ENCODE measurements at regions not wholly inside any gene's neighbourhood (a gene's known extent, or its start where the extent isn't known, plus 50 kb on each side); places are given as distances from the start of the nearest gene placed in this dataset.

DNA sequence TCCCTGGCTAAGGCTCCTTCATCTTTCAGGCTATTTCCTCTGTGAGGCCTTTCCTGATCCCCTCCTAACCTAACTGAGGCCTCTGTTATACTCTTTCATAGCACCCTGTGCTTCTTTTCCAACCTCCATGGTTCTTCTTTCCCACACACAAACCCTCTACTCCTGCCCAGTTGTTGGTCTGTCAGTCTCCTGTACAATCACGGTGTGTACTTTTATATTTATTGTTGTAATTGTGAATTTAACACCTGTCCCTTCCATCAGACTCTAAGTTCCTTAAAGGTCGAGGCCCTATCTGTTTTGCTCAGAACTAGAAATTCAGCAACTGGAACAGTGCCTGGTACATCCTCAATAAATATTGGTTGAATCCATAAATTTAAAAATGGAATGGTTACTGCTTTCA lies 100.2 kb upstream of the KCNE2 start (continued):
- TF ChIP-seq, protein P1, sequence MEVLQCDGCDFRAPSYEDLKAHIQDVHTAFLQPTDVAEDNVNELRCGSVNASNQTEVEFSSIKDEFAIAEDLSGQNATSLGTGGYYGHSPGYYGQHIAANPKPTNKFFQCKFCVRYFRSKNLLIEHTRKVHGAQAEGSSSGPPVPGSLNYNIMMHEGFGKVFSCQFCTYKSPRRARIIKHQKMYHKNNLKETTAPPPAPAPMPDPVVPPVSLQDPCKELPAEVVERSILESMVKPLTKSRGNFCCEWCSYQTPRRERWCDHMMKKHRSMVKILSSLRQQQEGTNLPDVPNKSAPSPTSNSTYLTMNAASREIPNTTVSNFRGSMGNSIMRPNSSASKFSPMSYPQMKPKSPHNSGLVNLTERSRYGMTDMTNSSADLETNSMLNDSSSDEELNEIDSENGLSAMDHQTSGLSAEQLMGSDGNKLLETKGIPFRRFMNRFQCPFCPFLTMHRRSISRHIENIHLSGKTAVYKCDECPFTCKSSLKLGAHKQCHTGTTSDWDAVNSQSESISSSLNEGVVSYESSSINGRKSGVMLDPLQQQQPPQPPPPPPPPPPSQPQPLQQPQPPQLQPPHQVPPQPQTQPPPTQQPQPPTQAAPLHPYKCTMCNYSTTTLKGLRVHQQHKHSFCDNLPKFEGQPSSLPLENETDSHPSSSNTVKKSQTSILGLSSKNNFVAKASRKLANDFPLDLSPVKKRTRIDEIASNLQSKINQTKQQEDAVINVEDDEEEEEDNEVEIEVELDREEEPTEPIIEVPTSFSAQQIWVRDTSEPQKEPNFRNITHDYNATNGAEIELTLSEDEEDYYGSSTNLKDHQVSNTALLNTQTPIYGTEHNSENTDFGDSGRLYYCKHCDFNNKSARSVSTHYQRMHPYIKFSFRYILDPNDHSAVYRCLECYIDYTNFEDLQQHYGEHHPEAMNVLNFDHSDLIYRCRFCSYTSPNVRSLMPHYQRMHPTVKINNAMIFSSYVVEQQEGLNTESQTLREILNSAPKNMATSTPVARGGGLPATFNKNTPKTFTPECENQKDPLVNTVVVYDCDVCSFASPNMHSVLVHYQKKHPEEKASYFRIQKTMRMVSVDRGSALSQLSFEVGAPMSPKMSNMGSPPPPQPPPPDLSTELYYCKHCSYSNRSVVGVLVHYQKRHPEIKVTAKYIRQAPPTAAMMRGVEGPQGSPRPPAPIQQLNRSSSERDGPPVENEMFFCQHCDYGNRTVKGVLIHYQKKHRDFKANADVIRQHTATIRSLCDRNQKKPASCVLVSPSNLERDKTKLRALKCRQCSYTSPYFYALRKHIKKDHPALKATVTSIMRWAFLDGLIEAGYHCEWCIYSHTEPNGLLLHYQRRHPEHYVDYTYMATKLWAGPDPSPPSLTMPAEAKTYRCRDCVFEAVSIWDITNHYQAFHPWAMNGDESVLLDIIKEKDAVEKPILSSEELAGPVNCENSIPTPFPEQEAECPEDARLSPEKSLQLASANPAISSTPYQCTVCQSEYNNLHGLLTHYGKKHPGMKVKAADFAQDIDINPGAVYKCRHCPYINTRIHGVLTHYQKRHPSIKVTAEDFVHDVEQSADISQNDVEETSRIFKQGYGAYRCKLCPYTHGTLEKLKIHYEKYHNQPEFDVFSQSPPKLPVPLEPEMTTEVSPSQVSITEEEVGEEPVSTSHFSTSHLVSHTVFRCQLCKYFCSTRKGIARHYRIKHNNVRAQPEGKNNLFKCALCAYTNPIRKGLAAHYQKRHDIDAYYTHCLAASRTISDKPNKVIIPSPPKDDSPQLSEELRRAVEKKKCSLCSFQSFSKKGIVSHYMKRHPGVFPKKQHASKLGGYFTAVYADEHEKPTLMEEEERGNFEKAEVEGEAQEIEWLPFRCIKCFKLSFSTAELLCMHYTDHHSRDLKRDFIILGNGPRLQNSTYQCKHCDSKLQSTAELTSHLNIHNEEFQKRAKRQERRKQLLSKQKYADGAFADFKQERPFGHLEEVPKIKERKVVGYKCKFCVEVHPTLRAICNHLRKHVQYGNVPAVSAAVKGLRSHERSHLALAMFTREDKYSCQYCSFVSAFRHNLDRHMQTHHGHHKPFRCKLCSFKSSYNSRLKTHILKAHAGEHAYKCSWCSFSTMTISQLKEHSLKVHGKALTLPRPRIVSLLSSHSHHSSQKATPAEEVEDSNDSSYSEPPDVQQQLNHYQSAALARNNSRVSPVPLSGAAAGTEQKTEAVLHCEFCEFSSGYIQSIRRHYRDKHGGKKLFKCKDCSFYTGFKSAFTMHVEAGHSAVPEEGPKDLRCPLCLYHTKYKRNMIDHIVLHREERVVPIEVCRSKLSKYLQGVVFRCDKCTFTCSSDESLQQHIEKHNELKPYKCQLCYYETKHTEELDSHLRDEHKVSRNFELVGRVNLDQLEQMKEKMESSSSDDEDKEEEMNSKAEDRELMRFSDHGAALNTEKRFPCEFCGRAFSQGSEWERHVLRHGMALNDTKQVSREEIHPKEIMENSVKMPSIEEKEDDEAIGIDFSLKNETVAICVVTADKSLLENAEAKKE (CRISPR knock-in tag; IDR thresholded peaks at IDR 0.05), result no peak
- TF ChIP-seq STAT1 (IDR thresholded peaks at IDR 0.05; ENCODE audit: unreplicated experiment) (no peak), ZNF331 (CRISPR knock-in tag; IDR thresholded peaks at IDR 0.05; ENCODE audit: low read depth) (no peak), EZH2phosphoT487 (IDR thresholded peaks at IDR 0.05; ENCODE audit: unreplicated experiment) (no peak)
- TF ChIP-seq, protein P2, sequence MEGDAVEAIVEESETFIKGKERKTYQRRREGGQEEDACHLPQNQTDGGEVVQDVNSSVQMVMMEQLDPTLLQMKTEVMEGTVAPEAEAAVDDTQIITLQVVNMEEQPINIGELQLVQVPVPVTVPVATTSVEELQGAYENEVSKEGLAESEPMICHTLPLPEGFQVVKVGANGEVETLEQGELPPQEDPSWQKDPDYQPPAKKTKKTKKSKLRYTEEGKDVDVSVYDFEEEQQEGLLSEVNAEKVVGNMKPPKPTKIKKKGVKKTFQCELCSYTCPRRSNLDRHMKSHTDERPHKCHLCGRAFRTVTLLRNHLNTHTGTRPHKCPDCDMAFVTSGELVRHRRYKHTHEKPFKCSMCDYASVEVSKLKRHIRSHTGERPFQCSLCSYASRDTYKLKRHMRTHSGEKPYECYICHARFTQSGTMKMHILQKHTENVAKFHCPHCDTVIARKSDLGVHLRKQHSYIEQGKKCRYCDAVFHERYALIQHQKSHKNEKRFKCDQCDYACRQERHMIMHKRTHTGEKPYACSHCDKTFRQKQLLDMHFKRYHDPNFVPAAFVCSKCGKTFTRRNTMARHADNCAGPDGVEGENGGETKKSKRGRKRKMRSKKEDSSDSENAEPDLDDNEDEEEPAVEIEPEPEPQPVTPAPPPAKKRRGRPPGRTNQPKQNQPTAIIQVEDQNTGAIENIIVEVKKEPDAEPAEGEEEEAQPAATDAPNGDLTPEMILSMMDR (conservative IDR thresholded peaks at IDR 0.05; ENCODE audit: low read depth in 2 of 2), result no peak

DNA sequence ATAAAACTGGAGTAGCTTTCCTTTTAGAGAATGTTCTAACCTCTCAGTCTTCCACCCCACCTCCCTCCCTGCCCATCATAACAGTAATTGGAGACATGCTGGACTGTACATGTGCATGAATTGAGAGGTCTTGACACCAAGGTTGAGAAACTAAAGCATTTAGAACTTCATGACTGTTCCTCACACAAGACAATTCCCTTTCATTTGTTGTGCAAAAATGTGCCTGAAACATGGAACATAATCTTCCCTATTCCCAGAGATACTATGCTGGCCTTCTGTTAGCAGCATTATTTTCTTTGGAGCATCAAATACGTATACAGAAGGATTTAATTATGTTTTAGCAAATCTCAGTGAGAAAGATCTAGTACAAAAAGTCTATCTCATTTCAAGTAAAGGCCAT lies 97.5 kb upstream of the KCNE2 start:
- Mint-ChIP-seq H3K9me3 (no peaks in the 10 kb centered on the region; the same call in 1 of the 3 replicates), H3K27ac (no peak overlapping the region), H3K36me3 (ENCODE audit: low read depth) (peaks cover 4% of the 10 kb centered on the region; the same call in 1 of the 3 replicates), H3K27me3 (ENCODE audit: insufficient read depth, low read depth, poor library complexity) (peaks cover 3% of the 10 kb centered on the region), H3K4me1 (peaks cover 3% of the 10 kb centered on the region; the same call in 2 of the 3 replicates), H3K4me3 (no peak overlapping the region)
- H3F3A ChIP-seq (replicated peaks; ENCODE audit: low read depth), result no peaks in the 10 kb centered on the region
- H3K79me2 ChIP-seq (replicated peaks; ENCODE audit: insufficient read depth), result no peaks in the 10 kb centered on the region
- H3K4me3 ChIP-seq, result no peak overlapping the region
- TF ChIP-seq, protein P3, sequence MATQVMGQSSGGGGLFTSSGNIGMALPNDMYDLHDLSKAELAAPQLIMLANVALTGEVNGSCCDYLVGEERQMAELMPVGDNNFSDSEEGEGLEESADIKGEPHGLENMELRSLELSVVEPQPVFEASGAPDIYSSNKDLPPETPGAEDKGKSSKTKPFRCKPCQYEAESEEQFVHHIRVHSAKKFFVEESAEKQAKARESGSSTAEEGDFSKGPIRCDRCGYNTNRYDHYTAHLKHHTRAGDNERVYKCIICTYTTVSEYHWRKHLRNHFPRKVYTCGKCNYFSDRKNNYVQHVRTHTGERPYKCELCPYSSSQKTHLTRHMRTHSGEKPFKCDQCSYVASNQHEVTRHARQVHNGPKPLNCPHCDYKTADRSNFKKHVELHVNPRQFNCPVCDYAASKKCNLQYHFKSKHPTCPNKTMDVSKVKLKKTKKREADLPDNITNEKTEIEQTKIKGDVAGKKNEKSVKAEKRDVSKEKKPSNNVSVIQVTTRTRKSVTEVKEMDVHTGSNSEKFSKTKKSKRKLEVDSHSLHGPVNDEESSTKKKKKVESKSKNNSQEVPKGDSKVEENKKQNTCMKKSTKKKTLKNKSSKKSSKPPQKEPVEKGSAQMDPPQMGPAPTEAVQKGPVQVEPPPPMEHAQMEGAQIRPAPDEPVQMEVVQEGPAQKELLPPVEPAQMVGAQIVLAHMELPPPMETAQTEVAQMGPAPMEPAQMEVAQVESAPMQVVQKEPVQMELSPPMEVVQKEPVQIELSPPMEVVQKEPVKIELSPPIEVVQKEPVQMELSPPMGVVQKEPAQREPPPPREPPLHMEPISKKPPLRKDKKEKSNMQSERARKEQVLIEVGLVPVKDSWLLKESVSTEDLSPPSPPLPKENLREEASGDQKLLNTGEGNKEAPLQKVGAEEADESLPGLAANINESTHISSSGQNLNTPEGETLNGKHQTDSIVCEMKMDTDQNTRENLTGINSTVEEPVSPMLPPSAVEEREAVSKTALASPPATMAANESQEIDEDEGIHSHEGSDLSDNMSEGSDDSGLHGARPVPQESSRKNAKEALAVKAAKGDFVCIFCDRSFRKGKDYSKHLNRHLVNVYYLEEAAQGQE (IDR thresholded peaks at IDR 0.05; ENCODE audit: unreplicated experiment), result no peak
- no peak for TF ChIP-seq CREB1 (CRISPR knock-in tag; IDR thresholded peaks at IDR 0.05; ENCODE audit: low read depth)
- no peaks in the 10 kb centered on the region for H3K4me1 ChIP-seq (ENCODE audit: insufficient read depth)
- H3K9me2 ChIP-seq (ENCODE audit: insufficient read depth), result no peaks in the 10 kb centered on the region
- H3K4me2 ChIP-seq, result no peak overlapping the region
- H4K20me1 ChIP-seq (replicated peaks; ENCODE audit: insufficient read depth), result no peaks in the 10 kb centered on the region
- no peak for ATAC-seq
- H3K27me3 ChIP-seq (ENCODE audit: insufficient read depth), result no peaks in the 10 kb centered on the region
- H3K36me3 ChIP-seq (ENCODE audit: insufficient read depth), result no peaks in the 10 kb centered on the region
- DNase-seq (ENCODE audit: low spot score), result no peak
- H3K27ac ChIP-seq (ENCODE audit: low read depth), result no peak overlapping the region
- H2AFZ ChIP-seq, result no peak overlapping the region

Data from GM23338 (cell line).